NCI-H1417 (cell line): ENCODE measurements at regions not wholly inside any gene's neighbourhood (a gene's known extent, or its start where the extent isn't known, plus 50 kb on each side); places are given as distances from the start of the nearest gene placed in this dataset.

ENCODE experiments used
- DNase-seq, 3 experiments: peaks; one replicate each; lab custom pipeline; 2025; lab: John Stamatoyannopoulos, UW

DNA sequence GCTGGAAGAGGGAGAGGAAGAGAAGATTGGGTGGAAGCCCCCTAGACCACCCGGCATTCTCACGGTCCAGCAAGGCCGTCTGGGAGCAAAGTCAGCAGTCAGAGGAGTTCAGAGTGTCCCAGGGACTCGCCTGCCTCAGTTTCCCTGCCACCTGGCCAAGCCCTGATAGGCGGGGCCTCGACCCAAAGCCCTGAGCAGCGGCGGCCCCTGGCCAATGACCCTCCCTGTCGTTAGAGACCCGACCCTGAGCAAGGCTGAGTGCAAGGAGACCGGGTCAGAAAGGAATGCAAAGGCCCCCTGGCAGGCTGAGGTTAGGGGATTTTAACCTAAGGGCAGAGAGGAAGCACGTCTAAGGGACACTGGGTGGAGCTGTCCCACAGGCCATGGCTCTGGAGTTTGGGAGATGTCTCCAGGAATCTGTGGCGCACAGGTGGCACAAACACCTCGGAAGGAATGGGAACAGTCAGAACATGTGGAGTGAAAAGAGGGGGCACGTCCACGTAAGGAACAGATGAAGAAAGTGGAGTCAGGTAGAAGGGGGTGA, 196.8 kb upstream of the PDE1C start:
- DNase-seq, result no peak

DNA sequence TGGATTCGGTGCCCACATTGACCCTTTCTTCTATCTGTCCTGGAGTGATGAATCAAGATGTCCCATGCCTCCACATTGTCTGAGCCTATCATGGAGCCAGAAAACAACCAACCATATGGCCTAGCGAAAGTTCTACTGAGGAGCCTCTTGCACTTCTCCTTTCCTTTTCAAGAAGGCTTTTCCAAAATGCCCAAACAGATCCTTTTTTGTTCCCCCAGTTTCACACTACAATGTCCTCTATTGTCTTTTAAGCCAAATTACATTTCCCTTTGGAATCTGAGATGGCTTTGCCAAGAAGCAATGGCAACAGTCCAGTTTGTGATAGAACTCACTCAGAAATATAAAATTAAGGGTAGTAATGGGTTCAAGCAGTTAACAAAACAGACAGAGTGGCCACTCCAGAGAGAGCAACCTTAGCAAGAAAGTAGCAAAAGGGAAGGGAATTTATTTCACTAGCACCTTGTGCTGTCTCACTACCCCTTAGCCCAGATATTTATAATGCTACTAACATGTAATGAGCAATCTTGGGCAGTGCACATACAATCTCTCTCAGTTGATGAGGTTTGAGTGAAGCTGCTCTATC, 194.6 kb upstream of the PDE1C start:
- no peak for DNase-seq

GRCh38 chr7:32263611-32264010, 193.4 kb upstream of the PDE1C start:
- DNase-seq, result no peak

- no peak for DNase-seq
Measured at GRCh38 chr7:32262315-32262714, 192.1 kb upstream of the PDE1C start.

- DNase-seq, result no peak
Measured at GRCh38 chr7:32259931-32260596, 189.9 kb upstream of the PDE1C start.

DNA sequence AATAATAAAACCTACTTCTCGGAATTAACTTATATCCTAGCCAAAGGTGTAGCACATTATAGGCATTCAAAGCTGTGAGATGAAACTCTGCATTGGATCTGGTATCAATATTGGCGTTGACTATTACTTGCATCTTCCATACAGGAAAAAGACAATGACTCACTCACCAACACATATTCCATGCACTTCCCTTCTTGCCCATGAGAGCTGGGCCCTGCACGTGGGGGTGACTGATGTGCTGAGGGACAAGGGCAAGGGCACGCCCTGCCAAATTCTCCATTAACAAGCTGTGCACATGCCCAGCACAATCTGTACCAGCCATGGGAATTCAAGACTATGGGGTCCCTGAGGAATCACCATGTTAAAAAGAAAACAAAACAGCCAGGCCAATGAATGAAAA, 188.1 kb upstream of the PDE1C start:
- DNase-seq, result no peak

GRCh38 chr7:32257621-32258020, 187.4 kb upstream of the PDE1C start:
- DNase-seq, result peak in 2 of 3 experiments; percentile 2 to 5

DNA sequence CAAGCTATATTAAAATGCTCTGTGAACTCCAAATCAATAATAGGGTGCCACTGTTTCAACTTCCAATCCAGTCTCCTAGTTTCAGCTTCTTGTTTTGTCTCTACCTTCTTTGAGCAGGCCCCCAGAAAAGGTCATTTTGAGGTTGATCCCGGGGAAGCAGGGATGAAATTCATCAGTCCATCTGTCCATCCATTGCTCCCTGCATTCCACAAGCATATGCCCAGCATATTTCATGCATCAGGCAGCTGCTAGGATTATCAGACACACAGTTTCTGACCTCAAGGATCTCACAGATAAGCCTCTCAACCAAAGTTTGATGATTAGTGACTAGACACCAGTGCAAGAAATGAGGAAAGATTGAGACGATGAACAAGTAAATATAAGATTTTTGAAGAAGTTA, 186.6 kb upstream of the PDE1C start:
- DNase-seq, result no peak

GRCh38 chr7:32256376-32256775, 186.2 kb upstream of the PDE1C start:
- DNase-seq, result no peak

DNA sequence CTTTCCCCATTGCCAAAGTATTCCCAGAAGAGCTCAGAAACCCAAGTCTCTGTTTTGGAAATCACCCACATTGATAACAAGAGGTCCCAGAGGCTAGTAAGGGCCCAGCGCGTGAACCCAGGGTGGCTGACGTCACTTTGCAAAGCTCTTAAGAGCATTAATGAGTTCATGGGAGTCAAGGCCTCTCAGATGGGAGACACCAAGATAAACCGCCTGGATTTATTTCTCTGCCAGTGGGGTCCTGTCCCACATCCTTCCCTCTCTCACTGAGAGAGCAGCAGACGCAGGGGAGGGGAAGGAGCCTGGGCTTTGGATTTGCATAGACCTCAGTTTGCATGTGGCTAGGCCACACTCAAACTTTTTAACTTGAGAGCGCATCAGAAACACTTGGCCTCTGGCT, 184.8 kb upstream of the PDE1C start:
- DNase-seq, result no peak

- no peak for DNase-seq
Measured at GRCh38 chr7:32253299-32253698, 183.1 kb upstream of the PDE1C start.

- no peak for DNase-seq
Measured at GRCh38 chr7:32251659-32252058, 181.5 kb upstream of the PDE1C start.

DNA sequence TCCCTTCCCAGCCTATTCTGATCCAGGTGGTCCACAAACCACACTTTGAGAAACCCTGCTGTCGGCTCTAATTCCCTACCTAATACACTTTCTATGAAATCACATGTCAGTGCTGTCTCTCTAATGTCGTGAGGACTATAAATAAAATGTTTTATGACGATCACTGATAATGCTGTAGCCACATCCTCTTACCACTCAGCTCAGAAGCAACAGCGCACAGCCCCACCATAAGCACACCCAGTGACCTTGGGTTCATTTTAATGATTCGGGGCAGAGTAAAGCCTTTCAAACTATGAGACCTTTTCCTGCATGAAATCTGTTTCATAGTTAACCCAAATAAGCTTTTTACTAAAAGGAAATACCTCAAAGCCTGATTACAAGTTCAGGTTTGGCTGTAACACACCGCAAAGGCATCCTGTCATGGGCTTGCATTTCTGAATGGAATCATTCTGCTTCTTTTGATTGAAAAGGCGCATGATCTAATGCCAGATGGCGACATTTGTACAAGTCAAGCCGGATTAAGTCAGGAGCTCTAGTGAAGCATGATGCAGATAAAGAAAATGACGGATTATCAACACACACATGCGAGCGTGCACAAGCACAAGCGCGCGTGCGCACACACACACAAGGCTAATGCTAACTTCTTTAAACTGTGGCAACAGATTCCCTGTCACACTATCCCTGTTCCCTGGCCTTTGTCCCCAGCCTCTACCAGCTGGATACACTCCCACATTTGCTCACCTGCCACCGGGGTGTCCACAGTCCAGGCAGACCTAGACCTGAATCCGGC, 180.5 kb upstream of the PDE1C start:
- DNase-seq, result no peak

GRCh38 chr7:32250003-32250402, 179.8 kb upstream of the PDE1C start:
- no peak for DNase-seq

DNA sequence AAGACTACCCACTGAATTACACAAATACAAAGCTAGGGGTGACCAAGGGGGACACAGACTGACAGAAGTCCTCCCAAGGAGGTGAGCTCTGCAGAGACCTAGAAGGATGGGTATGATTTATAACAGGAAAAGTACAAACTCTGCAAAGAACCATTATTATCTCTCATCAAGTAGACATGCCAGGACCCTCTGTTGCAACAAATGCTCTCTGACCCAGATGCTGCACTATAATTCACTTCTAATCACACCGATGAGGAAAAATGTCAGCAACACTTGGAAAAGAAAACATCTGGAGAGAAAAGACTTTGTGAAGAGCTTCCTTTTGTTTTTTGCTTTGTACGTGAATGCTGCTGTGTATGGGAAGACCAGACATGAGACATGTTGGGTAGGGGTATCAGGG, 178.3 kb upstream of the PDE1C start:
- no peak for DNase-seq

DNA sequence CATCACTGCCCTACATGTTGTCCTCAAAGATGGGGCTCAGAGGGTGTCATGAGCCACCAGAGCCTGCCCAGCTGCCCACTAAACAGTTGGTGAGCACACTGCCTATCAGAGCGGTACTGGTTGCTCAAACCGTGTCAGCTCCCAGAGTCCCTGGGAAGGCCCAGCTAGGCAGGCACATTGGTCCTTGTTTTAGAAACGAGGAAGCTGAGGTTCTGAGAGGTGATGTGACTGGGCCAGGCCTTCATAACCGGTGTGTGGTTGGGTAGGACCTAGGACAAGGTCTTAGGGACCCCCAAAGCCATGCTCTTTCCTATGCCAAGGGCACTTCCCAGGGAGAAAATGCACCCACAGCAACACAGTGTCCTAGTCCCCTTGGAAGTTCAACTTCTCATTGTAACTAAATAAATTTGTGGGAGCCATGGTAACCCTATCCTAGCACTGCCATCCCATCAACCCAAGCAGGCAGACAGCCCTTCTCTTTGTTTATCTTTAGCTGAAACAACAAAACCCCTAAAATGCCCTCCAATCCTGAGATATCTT, 174.7 kb upstream of the PDE1C start:
- no peak for DNase-seq

DNA sequence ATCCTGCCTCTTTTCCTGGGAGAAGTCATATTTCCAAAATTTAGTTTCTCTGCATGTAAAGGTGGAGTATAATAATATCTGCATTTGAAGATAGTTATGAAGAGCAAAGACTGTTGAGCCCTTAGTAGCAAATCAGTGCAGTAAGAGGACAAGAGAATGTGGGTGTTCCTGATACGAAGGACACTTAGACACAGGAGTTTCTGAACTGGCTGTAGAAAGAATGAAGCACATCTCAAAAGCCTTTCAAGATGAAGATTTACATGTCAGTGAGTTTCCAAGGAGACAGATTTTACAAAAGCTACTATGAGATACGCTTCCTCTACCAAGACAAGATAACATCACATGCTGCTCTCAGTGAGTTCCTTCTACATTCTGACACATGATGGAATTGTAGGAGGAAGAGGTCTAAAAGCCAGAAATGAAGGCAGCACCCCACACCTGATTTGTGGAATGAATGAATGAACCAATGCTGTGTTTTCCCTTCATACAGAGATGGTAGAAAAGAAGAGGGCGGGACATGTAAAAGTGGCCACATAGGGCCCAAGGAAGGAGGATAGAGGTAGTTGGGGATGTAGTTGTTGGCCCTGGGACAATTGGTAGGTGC, 173.6 kb upstream of the PDE1C start:
- DNase-seq, result no peak

- DNase-seq, result no peak
Measured at GRCh38 chr7:32242436-32242835, 172.2 kb upstream of the PDE1C start.

DNA sequence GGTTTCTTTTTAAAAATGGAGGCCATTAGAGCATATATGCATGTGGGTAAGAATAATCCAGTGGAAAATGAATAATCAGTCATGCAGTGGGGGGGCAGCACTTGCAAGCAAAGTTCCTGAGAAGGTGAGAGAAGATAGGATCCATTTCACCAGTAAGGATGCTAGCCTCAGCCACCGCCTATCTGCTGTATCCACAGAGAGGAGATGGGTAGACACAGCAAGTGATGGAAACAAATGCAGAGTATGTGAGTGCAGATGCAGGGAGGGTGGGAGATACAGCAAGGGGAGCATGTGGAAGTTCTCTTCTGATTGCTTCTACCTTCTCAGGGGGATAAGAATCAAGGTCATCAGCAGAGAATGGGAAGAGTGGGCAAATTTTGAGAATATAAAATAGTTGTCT, 171.4 kb upstream of the PDE1C start:
- no peak for DNase-seq

- DNase-seq, result no peak
Measured at GRCh38 chr7:32239764-32240163, 169.6 kb upstream of the PDE1C start.

DNA sequence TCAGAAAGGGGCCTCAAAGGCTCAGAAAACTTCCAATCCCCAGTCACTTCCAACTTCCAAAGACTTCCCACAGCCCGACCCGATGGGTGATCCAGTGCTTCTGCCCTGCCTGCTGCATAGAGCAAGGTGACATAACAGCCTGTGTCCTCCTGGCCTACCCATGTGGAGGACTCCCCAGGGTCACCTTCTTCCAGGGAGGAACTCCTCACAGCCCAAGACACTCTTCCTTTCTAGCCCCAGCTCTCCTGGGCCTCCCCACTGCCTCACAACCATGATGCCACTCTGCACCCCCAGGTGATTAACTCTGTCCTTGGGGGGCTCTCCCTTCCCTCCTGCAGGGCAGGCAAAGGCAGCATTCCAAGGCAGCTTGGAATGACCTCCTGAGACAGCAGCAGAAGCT, 158.4 kb upstream of the PDE1C start:
- no peak for DNase-seq

DNA sequence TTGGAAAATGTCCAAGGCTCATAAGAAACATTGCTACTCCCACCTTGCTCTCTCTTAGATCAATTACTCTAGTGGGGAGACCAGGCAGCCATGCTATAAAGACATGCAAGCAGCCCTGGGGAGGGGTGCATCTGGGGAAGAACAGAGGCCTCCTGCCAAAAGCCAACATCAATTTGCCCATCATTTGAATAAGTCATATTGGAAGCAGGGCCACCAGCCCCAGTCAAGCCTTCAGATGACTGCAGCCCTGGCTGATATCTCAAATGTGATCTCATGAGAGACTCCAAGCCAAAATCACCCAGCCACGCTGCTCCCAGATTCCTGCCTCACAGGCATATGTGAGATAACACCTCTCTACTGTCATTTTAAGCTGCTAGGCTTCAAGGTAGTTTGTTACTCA, 157.5 kb upstream of the PDE1C start:
- DNase-seq, result no peak
